GM19468 (cell line): ENCODE measurements at regions not wholly inside any gene's neighbourhood (a gene's known extent, or its start where the extent isn't known, plus 50 kb on each side); places are given as distances from the start of the nearest gene placed in this dataset.

Experiments
- ATAC-seq: cut with Tn5 transposase; IDR thresholded peaks from one replicate; pipeline ENCODE4 v1.9.1; 2021; ENCODE audit warnings: mild to moderate bottlenecking, moderate library complexity, moderate number of reproducible peaks; ENCODE audit not compliant: unreplicated experiment; ENCODE audit errors: extremely low read depth

- ATAC-seq: no peak
Observed at GRCh38 chr12:94790370-94790769, 140.0 kb upstream of the TMCC3 start.

GRCh38 chr12:94789510-94790225 is 139.3 kb upstream of the TMCC3 start:
- ATAC-seq: no peak

- no peak for ATAC-seq
Observed at GRCh38 chr12:94788298-94788697, 137.9 kb upstream of the TMCC3 start.

GRCh38 chr12:94786906-94787305 is 136.5 kb upstream of the TMCC3 start:
- no peak for ATAC-seq

DNA sequence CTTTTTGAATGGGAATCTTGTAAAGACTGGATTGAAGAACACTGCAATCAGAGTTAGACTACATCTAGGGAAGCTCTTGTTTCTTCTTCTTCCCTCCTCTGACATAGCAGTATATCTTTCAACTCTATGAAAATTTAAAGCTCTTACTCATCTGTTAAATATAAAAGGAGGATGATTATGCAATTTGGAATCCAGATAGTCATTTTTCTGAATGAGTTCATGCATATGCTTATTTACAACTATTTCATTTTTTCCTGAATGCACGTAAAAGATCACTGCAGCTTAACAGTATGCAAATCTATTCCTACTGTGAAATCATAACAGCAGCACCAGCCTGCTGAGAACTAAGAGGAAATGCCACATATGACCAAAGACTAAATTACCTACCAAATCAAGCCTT is 133.5 kb upstream of the TMCC3 start:
- ATAC-seq: no peak

DNA sequence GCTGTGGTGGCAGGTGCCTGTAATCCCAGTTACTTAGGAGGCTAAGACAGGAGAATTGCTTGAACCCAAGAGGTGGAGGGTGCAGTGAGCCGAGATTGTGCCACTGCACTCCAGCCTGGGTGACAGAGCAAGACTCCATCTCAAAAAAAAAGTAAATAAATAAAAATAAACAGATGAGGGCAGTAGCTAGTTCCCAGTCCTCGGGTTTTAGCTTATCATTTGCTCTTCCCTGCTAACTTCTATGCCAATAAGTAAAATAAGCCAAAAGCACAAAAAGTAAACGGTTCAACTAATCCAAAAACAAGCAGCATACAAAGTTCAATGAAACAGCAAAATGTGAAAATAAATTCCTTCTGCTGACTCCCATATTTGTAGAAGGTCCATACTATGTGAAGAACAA is 133.0 kb upstream of the TMCC3 start:
- ATAC-seq: no peak

DNA sequence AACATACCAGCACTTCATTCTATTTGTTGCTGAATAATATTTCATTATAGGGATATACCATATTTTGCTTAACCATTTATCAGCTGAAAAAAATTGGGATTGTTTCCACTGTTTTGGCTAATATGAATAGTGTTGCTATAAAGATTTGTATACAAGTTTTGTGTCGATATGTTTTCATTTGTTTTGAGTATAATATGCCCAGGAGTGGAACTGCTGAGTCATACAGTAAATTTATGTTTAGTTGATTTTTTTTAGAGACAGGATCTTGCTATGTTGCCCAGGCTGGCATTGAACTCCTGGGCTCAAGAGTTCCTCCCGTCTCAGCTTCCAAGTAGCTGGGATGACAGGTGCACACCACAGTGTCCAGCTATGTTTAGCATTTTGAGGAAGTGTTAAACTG is 131.5 kb upstream of the TMCC3 start:
- no peak for ATAC-seq

GRCh38 chr12:94779485-94779884 is 129.1 kb upstream of the TMCC3 start:
- no peak for ATAC-seq

GRCh38 chr12:94777936-94778335 is 127.6 kb upstream of the TMCC3 start:
- no peak for ATAC-seq

DNA sequence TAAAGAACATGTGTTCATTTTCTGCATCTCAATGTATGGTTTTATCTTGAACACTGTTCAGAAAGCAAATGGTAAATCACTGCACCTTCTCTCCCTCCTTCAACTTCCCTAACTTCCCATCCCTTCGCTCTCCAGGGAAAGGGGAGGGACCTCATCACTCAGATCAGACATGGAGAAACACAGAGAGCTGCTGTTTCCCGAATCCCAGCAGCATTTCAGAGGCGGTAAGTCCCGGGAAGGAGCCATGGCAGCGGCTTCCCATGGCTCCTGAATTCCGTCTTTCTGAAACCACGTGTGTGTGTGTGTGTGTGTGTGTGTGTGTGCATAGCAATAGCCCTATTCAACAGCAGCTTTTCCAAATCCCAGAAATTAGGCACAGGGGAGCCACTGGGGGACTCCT is 125.4 kb upstream of the TMCC3 start:
- ATAC-seq: no peak

DNA sequence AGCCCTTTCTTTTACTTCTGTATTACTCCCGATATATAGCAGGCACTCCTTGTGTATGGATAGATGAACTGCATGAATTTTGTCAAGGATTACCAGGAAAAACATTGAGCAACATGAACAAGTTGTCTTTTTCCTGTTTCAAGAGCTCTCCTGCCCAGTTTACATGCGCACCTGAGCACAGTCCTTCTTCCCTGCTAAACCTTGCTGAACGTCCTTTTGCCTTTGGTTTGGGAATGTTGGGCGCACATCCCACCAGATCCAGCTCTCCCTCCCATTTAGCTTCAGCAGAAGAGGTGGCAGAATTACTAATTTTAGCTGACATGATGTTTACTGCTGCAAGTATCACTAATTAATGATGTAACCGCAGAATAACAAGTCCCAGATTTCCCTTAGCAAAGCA is 121.4 kb upstream of the TMCC3 start:
- no peak for ATAC-seq

- ATAC-seq: no peak
Observed at GRCh38 chr12:94771199-94771598, 120.8 kb upstream of the TMCC3 start.

- no peak for ATAC-seq
Observed at GRCh38 chr12:94770791-94771190, 120.4 kb upstream of the TMCC3 start.

DNA sequence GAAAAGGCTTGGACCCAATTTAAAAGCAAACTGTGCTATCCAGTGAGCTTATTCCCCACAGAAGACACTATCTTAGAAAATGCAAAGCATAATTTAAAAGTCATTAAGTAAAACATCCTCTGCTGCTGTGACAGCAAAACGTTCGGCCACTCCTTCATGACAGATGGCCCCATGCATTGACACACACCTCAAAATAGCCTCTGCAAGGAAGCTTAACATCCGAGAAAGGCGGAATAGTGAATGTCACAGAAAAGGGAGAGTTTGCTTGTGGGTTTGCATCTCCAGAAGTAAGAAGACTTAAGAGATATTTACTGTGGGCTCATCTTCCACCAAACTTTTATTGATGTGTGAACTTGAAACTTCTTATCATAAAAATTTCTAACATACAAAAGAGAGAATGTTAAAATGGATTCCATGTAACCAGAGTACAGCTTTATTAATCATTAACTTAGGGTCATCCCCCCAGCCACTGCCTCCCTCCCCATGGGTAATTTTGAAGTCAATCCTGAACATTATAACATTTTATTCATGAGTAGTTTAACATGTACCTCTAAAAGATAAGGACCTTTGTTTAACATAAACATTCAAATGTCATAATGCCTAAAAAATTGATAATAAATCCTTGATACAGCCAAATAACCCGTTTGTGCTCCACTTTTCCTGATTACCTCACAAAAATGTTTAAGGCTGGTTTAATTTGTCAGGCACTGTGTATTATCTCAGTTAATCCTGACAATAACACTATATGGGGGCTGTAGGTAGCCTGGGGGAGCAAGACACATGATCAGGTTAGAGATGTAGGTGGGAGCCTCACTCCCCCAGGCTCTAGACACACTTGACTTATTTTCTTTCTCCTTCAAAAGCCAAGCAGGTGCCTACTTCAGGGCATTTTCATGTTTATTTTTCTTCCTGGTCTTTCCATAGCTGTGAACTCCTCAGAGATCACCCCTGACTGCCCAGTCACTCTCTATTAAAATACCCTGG is 119.7 kb upstream of the TMCC3 start:
- ATAC-seq: no peak

DNA sequence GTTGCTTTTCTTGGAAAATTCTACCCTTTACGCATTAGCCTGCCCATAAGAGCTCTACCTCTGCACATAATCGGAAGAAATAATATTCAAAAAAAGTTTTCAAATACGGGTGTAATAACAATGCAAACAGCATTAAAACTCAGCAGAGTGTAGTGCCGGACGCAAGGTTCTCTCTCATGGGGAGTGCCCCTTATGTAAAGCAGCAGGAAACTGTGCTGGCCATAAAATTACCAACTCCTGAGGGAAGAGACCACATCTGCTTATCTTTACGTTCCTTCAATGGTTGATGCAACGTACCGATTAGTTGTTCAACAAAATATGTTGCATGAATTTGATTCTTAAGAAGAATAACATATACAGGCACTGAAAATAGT is 118.7 kb upstream of the TMCC3 start:
- ATAC-seq: no peak

- ATAC-seq: no peak
Observed at GRCh38 chr12:94768398-94769046, 118.2 kb upstream of the TMCC3 start.

DNA sequence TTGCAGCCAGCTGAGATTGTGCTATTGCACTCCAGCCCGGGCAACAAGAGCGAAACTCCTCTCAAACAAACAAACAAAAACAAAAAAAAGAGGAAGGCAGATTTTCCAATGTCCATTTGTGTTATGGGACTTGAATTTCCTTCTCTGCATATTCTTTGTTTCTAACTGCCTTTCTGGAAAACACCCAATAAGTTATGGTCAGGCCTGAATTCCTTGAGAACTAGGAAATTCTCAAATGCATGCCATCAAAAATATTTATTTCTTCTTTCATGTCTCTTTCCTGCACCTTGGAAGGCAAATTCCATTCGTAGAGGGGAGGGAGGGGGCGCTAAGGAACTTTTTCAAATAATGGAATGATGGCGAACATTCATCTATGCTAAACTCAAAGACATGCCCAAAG is 117.6 kb upstream of the TMCC3 start:
- ATAC-seq: no peak

DNA sequence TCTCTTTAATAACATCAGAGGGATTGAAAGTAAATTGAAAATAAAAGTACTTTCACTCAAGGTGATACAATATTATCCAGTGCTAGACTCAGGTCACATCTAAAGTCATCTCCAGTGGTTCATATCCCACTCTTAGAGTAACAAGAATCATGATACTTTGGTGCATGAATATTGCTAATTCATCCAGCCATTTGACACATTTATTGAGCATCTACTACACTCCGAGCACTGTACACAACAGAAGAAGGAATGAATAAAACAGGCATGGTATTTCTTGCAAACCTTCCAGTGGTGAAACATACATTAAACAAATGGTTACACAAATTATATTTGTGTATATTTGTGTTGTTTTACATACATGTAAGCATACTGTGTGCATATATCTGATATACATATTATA is 116.0 kb upstream of the TMCC3 start:
- no peak for ATAC-seq

DNA sequence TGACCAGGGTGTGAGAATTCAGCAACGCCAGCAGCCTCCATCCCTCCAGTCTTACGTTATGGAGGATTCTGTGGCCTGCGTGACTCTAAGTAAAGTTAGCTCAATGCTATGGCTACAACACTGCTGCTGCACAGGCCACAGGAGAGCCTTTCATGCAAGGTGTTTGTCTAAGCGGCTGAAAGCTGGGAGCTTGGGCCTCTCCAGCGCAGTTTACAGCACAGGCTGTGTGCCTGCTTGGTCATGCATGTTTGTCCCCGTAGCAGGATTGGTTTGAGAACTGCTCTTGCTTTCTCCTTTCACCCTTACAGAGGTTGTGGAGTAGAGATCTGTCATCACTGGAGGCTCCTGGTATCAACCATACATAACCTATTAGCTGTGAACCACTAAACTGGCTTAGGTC is 113.1 kb upstream of the TMCC3 start:
- ATAC-seq: no peak

DNA sequence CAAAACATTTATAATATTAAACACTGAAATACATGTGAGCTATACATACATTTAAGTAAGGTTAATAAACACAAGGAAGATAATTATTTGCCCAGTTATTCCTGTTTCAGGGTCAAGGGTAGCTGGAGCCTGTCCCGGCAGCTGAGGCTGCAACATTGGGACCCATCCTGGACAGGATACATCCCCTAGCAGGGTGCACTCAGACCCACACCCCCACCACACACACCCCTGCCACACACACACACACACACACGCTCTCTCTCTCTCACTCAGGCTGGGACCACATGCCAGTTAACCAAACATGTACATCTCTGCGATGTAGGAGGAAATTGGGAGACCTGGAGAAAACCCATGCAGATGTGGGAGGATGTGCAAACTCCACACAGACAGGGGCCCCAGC is 112.6 kb upstream of the TMCC3 start:
- no peak for ATAC-seq
